Right kidney (tissue), 1 donor: ENCODE measurements at regions not wholly inside any gene's neighbourhood (a gene's known extent, or its start where the extent isn't known, plus 50 kb on each side); places are given as distances from the start of the nearest gene placed in this dataset.
"Not testable (repeated sequence)": the region's sequence is repeated elsewhere in the genome, so short reads cannot be mapped to it uniquely, and the experiment has no call there.

Experiments used
- DNase-seq: peaks from one replicate; pipeline ENCODE4 v3.0.0-alpha.2; 2016

DNA sequence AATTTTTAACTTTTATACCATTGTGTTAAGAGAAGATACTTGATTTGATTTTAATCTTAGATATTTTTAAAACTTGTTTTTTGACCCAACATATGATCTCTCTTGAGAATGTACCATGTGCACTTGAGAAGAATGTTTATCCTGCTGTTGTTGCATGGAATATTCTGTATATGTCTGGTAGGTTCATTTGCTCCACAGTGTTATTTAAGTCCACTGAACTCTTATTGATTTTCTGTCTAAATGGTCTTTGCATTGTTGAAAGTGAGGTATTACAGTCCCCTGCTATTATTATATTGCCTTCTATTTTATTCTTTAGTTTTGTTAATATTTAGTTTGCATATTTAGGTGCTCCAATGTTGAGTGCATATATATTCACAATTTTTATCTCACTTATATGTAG is 397.3 kb upstream of the CCDC179 start:
- DNase-seq: no peak

DNA sequence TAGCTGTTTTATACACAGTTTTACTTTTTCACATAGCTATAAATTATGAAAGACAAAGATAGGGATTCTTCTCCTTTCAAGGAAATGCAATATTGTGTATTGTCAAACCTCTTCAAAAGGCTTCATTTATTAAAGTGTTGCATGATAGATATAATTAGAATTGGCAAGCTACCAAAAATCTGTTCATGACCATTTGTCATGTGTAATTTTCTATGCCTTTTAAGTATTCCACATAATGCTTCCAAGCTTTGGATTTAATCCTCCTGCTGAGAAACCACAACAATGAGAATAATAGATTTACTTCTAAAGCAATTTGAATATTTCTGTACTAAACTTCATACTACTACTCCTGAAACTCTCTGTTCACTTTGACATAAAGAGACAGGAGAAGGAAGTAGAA is 403.2 kb upstream of the CCDC179 start:
- DNase-seq: no peak

DNA sequence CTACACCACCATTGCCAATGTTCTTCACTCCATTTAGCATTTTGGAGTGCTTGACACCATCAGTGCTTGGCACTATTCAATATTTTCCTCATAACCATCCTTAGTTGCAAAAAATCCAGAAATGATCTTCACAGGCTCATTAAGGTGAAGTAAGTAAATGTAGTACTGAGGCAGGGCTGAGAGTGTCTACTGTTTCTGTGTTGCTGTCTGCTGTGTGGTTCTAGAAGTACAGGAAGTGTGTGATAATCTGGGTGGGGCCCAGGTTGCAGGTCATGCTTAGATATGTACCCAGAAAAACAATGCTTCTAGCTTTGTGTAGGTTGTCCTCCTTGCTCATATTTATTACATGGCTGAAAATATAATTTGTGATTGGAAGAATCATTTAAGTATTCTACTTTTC is 411.8 kb upstream of the CCDC179 start:
- DNase-seq: no peak

DNA sequence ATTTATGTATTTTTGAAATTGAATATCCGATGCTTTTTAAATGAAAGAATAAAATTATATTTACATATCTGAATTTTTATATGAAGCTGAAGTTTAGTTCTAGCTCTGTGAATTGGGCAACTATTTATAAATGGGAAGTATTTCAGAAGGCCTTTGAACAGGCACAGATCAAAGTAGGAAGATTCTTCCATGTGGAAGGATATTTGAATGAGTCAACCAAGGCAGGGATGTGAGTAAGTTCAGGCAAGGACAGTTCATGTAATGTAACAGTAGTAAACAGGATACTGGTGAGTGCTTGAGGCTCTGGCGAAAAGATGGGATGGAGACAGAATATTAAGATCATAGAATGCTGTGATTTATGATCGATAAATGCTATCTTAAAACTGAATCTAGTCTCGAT is 417.8 kb upstream of the CCDC179 start:
- no peak for DNase-seq

DNA sequence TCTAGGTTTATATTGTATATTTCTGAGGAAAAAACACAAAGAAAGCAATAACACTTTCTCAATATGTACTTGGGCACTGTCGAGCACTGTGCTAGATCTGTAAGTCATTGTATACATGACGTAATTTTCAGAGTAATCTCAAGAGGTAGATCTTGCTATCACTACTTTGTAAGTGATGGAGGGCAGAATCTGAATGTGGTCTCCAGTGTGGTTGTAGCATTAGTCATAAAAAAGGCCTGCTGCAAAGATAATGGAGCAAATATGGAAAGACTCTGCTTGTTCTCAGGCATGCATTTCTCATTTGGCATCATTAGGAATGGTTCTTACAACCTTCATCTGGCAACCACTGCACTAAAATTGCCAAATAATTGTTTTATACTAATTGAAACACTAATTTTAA is 419.8 kb upstream of the CCDC179 start:
- no peak for DNase-seq

DNA sequence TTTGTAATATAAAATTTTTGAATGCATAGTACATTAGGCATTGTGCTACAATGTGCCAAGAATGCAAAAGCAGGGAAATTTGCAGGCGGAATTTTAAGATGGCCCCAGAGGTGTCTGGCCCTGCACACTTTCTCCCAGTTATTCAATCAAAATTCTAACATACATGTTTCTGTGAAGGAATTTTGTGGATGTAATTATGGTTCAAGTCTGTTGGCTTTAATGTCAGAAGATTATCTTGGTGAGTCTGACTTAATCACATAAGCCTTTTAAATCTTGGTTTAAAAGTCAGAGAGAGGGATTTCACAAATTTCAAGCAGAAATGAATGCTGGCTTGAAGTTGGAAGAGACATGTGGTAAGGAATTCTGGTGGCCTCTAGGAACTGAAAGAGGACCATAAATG is 423.4 kb upstream of the CCDC179 start:
- no peak for DNase-seq

DNA sequence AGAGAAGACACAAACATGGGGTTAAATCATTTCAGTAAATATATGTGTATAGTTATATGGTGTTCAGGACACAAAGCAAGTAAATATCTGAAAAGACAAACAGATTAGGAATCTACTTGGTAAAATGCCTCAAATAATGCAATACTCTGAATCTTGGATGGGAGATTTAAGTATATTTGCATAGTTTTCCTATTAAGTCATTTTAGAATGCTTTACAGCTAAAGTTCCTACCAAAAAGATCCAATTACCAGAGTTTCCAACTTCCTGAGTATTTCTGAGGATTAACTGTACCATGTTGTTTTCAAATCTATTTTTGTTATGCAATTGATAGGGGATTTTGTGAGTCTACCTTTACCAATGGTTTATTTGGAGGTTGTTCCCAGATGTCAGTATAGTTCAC is 424.4 kb upstream of the CCDC179 start:
- no peak for DNase-seq

DNA sequence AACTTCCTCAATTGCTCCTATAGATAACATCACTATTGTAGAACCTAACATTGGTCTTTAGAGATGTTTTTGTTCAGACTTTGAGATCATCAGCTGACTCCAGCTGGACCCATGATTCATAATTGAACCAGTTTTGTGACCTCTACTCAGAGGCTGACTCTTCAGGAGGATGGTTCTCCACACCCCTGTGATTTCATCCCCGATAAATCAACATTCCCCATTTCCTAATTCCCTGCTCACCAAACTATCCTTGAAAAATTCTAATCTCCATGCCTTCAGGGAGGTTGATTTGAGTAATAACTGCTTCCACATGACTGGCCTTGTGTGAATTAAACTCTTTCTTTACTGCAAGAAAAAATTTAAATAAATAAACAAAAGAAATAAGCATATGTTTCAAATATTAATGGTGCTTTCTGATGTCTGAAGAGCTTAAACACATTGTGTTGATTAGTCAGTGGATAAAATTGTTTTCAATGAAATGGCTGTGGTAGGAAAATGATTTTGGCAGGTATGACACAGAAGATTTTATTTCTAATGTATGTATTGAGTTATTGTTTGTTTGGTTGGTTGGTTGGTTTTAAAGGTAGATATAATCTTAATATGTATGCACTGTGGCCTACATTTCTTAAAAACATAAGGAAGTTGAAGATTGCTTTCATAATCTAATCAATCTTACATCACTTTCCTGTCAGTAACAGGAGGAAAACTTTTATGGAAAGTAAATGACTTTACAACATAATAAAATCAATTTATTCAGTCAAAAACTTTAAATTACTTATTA is 427.9 kb upstream of the CCDC179 start:
- no peak for DNase-seq

DNA sequence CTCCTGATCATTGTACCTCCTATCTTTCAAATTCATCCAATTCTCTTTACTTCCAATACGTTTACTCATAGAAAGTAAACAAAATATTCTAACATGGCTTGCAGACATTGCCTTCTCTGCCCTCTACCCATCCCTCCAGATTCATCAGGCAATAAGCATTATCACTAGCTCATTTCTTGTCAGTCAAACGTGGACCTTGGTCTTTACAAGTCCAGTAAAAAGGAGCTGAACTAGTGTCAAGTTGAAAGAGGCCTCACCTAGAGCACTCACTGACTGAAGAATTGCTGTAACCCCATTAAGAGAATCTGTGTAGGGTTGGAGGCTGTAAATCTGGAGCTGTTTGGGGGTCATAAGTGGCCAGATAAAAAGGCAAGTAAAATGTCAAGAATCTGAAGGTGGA is 435.0 kb upstream of the CCDC179 start:
- DNase-seq: no peak

DNA sequence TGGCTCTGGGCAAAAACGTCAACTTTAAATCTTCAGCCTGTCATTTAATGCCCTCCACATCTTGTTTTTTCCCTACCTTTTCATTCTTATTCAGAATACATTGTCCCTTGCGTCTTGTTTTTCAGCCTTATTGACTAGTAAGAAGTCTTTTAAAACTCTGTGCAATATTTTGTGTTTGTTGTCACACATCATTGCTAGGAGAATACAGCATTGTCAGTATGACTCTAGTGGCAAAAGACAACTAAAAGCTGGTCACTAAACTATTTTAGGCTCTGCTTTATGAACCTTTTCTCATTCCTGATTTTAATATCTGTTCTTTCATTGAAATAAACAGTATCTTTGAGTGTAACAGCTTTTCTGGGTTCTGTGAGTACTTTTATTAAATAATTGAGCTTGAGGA is 447.8 kb upstream of the CCDC179 start:
- DNase-seq: no peak

DNA sequence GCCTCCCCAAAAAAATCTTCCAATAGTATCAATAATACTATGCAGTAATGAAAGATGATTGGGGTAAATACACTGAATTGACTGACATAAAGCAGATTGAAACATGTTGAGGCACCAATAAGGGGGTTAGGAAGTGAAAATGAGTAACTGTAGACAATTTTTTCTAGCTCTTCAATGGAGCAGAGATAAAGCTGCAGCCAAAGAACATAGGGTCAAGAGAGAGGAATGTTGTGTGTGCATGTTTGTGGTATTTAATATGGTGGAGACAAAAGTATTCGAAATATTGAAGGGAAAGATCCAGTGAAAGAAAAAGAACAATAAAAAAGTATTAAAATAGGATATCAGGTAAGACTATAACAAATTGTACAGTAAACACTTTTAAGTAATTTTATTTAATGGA is 450.0 kb upstream of the CCDC179 start:
- DNase-seq: no peak

DNA sequence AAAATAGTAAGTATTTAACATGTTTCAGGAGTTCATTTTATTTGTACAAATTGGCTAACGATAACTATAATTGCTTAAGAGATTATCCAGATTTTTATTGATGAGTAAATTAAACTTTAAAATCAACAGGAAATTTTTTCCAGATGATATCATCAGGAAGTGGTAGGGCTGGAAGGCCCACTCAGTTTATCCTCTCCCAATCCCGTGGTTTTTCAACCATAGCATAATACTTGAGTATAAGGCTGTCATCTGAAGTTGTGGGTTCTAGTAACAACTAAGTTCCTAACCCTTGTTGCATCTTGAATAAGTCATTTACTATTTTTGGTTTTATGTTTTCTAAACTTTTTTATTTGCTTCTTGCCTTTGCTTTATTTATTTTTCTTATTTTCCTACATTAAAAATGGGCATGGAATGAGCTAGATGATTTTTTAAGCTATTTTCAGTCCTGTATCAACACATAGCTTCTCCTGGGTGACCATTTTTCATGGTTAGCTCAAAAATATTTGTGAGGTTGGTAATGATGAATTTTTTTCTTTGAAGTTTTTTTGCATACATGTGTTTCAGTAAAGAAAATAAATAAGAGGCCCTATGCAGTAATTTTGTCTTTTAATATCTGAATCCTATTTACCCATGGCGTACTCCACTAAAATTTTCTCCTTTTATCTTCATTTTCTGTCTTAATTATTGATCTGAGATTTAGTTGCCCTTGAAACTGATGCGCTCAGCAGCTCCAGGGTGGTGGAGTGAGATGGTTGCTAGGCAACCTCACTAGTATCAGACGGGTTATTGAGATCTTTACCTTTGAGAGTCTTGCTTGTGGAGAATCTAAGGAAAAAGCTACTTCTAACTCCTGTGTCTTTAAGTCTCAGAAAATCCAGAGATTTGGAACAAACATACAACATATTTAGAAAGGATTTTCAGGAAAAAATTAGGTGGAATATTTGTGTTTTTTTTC is 452.0 kb upstream of the CCDC179 start:
- DNase-seq: no peak

DNA sequence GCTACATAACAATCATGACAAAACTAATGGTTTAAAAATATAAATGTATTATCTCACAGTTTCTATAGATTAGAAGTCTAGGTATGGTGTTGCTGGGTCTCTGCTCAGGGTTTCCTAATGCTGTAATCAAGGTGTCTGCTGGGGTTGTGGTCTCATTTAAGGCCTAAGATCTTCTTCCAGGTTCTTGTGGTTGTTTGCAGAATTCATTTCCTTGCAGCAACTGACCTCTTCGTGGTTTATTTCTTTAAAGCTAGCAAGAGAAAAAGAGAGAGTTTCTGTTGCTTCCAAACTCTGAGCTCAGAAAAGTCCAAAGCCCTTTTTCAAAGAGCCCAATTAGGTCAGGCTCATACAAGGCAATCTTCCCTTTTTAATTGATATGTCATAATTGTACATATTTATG is 452.7 kb upstream of the CCDC179 start:
- DNase-seq: no peak

DNA sequence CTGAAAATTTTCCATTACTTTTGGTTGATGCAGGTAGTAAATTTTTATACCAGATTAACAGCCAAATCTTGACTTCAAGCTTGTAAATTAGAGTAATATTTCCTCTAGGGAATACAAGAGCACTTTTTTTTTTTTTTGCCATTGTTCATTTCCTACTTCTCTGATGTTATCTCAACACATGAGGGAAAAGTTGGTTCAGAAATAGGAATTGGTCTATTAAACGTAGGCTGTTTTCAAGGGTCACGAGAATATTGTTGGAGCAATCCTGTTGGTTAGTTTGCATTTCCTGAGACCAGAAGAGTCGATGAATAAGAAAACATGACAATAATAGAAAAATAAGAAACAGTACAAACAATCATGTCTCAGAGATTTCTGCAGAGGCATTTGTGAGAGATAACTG is 453.9 kb upstream of the CCDC179 start:
- no peak for DNase-seq

DNA sequence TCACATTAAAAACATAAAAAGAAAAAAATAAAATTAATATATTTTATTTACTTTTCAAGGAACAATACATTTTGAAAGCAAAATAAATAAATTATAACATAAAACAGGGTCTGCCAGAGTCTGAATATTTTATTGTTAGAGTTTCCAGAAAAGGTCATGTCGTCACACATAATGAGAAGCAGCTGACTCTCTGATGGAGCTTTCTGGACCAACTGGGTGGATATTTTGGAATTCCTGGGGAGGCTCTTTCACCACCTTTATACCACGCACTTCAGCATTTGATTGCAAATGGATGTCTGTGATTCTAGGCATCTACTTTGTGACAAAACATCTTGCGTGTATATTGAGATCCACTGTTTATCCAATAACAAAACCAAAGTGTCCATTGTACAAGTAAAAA is 455.0 kb upstream of the CCDC179 start:
- DNase-seq: no peak

DNA sequence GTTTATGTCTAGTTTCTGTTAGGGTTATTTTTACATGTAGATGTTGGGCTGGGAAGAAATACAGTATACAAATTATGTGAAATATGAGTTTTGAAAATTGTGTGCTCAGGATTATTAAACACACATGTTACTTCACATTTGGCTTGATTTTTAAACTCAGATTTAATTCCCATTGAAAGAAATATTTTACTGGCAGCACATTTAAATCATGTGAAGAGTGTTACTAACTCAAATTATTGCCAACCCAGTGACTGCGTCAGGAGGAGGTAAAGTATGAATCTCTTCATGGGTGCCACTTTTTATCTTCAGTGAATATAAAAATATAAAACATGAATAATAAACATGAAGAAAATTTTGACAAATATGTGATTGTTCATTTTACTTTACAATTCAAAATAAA is 457.5 kb upstream of the CCDC179 start:
- DNase-seq: no peak

DNA sequence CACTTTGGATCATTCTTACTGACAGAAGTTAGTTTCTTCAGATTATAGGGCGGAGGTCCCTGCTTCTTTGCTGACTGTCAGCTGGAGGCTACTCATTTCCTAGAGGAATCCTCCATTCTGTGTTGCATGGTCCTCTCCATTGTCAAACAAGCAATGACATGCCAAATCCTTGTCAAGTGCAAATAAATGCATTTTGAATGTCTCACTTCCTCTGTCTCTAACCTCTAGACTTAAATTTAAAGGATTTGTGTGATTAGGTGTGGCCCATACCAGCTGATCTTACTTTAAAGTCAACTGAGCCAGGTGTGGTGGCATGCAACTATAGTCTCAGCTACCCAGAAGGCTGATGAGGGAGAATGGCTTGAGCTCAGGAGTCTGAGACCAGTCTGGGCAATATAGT is 458.4 kb upstream of the CCDC179 start:
- no peak for DNase-seq

DNA sequence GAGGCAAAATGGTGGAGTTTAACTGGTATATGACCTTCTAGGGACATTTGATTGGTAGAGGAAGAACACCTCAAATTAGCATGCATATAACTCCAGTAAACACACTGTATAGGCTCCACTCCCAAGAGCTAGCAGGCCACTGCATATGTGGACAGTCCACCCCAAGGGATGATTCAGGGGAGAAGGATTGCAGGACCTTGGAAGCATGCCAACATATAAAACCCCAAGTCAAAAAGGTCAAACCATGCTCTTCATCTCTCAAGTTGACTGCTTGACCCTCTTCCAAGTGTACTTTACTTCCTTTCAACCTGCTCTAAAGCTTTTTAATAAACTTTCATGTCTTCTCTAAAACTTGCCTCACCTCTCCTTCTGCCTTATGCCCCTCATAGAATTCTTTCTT is 459.9 kb upstream of the CCDC179 start:
- DNase-seq: no peak

DNA sequence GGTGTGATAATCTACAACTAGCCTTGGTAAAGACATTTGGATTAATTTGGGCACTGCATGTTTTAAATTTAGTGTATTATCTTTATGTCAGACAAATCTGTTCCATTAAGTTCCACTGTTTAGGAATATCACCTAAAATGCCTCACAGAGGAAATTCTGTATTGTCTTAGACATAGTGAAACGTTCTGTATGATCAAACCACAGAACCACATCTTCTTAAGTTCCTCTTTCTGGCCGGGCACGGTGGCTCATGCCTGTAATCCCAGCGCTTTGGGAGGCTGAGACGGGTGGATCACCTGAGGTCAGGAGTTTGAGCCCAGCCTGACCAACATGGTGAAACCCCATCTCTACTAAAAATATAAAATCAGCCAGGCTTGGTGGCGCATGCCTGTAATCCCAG is 475.3 kb upstream of the CCDC179 start:
- DNase-seq: not testable (repeated sequence)

DNA sequence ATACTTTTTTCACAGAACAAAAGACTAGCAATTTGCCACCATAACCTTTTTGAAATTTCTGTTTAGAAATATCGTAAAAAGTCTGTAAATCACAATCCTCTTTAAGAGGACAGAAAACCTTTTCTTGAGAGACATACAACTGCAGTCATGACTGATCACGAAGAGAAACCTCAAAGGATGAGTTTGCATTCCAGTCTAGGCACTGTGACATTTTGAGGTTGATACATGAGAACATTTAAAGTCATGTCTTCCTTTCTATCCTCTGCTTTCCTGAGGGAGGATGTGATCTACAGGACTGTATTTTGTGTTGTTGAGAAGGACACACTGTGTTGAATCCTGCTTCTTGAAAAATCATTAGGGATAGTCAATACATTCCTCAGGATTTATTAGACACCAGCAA is 476.7 kb upstream of the CCDC179 start:
- no peak for DNase-seq

DNA sequence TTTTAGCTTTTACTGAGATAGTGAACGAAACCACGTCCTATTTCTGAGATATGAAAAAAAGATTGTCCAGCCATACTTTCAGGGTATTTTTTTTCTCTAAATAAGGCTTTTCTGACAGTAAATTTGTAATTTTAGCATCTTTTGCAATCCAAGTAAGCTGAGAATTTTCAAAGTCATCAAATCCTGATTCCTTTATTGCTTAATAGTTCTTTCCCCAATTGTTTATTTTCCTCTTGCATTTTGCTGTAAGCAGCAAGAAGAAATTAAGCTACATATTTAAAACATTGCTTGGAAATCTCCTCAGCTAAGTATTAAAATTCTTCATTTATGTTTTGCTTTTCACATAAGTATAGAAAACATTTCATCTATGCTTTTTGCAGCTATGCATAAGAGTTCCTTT is 493.3 kb upstream of the CCDC179 start:
- no peak for DNase-seq

DNA sequence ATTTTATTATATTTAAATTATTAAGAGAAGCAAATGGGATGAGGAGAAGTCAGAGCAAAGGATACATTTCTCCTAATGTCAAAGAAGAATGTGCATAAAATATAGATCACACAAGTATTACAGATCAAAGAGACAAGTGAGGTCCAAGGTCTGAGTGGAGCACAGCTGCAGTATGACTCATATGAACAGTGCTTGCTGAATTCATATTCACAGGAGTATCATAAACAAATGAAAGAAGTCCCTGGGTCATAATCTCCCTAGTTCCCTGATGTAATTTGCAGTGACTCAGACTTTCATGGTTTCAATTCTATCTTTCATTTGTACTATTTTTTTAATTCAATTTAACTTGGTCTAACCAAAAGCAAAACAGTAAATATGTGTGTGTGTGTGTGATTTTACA is 499.0 kb upstream of the CCDC179 start:
- DNase-seq: no peak

DNA sequence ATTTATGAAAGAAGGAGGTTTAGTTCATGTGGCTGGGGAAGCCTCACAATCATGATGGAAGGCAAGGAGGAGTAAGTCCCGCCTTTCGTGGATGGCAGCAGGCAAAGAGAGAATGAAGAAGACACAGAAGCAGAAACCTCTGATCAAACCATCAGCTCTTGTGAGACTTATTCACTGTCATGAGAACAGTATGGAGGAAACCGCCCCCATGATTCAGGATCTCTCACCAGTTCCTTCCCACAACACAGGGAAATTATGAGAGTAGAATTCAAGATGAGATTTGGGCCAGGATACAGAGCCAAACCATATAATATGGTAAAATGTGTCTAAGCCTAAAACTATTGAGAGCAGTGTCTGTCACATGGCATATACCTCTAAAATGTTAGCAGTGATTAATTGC is 503.8 kb upstream of the CCDC179 start:
- no peak for DNase-seq
